ENCODE measurements at regions not wholly inside any gene's neighbourhood (a gene's known extent, or its start where the extent isn't known, plus 50 kb on each side); places are given as distances from the start of the nearest gene placed in this dataset.

DNA sequence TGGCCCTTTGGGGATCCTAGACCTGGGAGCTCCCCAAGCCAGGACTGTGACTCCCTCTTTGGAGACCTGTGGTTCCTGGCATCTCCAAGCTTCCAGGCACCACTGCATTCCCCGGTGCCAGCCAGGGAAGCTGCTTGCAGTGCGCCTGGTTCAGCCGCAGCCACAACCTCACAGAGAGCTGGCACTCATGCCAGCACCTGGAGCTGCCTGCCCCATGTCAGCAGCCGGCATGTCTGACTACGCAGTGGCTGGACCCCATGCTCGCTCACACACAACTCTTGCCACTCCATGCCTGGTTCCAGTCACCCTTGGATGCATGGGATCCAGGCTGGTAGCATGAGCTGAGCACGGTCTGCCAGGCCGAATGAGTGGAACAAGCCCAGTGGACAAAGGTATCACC is 426.6 kb downstream of the LRRIQ3 start:
- Histone ChIP-seq H3K79me2 (ENCODE audit: control insufficient read depth, insufficient read depth, low read length, poor library complexity) (no peaks in the 10 kb centered on the region), H3K9me3 (ENCODE audit: insufficient read depth, low read depth, low read length) (peaks cover 3% of the 10 kb centered on the region), H3K14ac (ENCODE audit: low read length) (no peak overlapping the region), H3K79me1 (ENCODE audit: low read length) (no peaks in the 10 kb centered on the region), H3K36me3 (ENCODE audit: control insufficient read depth in 1 of 2, insufficient read depth in 2 of 2, low read length in 2 of 2) (no peaks in the 10 kb centered on the region), H2AFZ (ENCODE audit: insufficient read depth, low read length, poor library complexity) (no peak overlapping the region), H2AK5ac (ENCODE audit: low read length) (no peak overlapping the region), H2BK5ac (ENCODE audit: low read depth, low read length, poor library complexity) (no peak overlapping the region), H3K4ac (ENCODE audit: low read depth, low read length) (no peak overlapping the region), H4K91ac (ENCODE audit: low read depth, low read length) (no peak overlapping the region), H3K23ac (ENCODE audit: low read length) (no peak overlapping the region), H3K27me3 (ENCODE audit: insufficient read depth, low read length) (no peaks in the 10 kb centered on the region), H4K12ac (ENCODE audit: low read depth, low read length) (no peak overlapping the region), H3K4me3 (ENCODE audit: low read depth, low read length) (no peak overlapping the region), H3K18ac (ENCODE audit: low read length) (no peak overlapping the region), H2BK120ac (ENCODE audit: insufficient read depth, low read length, poor library complexity) (no peak overlapping the region), H3K4me1 (ENCODE audit: control insufficient read depth in 1 of 2, insufficient read depth in 2 of 2, low read length in 2 of 2) (no peaks in the 10 kb centered on the region), H3K9ac (ENCODE audit: low read length) (no peak overlapping the region), H2BK12ac (ENCODE audit: low read length) (no peak overlapping the region), H4K8ac (ENCODE audit: low read depth, low read length) (no peak overlapping the region), H3K4me2 (ENCODE audit: low read length) (no peak overlapping the region), H3K27ac (ENCODE audit: low read depth, low read length) (no peak overlapping the region)
- DNase-seq: no peak
- no CpG with 5 or more reads among the region's 8 CpGs for WGBS (ENCODE audit: extremely low coverage, insufficient coverage, insufficient read length)

DNA sequence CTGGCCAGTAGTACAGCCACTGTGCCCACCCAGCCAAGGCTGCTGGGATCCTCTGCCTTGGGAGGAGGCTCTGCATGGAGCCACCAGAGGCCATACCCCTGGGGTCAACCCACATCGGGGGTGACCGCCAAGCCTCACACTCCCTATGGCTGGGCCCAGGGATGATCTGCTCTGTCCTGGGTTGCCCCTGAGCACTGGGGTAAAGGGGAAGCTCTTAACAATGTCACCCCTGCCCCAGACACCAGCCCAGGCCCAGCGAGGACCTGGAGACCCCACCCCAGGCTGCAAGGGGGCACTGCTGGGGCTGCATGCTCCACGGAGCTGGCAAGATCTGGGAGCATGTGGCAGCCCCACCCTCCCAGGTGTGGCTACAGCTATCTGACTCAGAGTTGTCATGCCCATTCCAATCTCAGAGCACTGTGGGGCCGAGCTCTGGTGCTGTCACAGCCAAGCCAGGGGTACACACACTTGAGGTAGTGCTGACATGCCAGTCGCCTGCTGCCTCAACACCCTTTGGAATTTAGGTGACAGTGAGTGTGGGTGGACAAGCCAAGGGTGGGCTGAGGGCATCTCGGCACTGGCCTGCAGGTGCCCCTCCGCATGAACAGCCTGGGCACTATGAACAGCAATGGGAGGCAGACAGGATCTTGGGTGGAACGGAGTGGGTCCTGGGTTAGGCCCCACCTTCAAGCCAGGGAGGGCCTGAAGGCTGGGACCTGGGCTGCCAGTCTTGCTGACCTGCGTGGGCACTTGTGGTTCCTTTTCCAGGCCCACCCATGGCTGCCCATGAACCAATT is 427.7 kb downstream of the LRRIQ3 start:
- H4K12ac ChIP-seq (ENCODE audit: low read depth, low read length): no peak overlapping the region
- H2BK12ac ChIP-seq (ENCODE audit: low read length): no peak overlapping the region
- H3K27me3 ChIP-seq (ENCODE audit: insufficient read depth, low read length): no peaks in the 10 kb centered on the region
- H3K79me2 ChIP-seq (ENCODE audit: control insufficient read depth, insufficient read depth, low read length, poor library complexity): no peaks in the 10 kb centered on the region
- no peak overlapping the region for H4K91ac ChIP-seq (ENCODE audit: low read depth, low read length)
- H3K23ac ChIP-seq (ENCODE audit: low read length): no peak overlapping the region
- H3K27ac ChIP-seq (ENCODE audit: low read depth, low read length): no peak overlapping the region
- no peaks in the 10 kb centered on the region for H3K4me1 ChIP-seq (ENCODE audit: control insufficient read depth in 1 of 2, insufficient read depth in 2 of 2, low read length in 2 of 2)
- no peak overlapping the region for H4K8ac ChIP-seq (ENCODE audit: low read depth, low read length)
- H2AK5ac ChIP-seq (ENCODE audit: low read length): no peak overlapping the region
- DNase-seq: no peak
- no peak overlapping the region for H3K4me3 ChIP-seq (ENCODE audit: low read depth, low read length)
- no peak overlapping the region for H2BK120ac ChIP-seq (ENCODE audit: insufficient read depth, low read length, poor library complexity)
- no peak overlapping the region for H3K18ac ChIP-seq (ENCODE audit: low read length)
- no peak overlapping the region for H3K4ac ChIP-seq (ENCODE audit: low read depth, low read length)
- no peak overlapping the region for H3K14ac ChIP-seq (ENCODE audit: low read length)
- H3K36me3 ChIP-seq (ENCODE audit: control insufficient read depth in 1 of 2, insufficient read depth in 2 of 2, low read length in 2 of 2): no peaks in the 10 kb centered on the region
- H3K9ac ChIP-seq (ENCODE audit: low read length): no peak overlapping the region
- no CpG with 5 or more reads among the region's 10 CpGs for WGBS (ENCODE audit: extremely low coverage, insufficient coverage, insufficient read length)
- no peak overlapping the region for H3K4me2 ChIP-seq (ENCODE audit: low read length)
- peaks cover 3% of the 10 kb centered on the region for H3K9me3 ChIP-seq (ENCODE audit: insufficient read depth, low read depth, low read length)
- H3K79me1 ChIP-seq (ENCODE audit: low read length): no peaks in the 10 kb centered on the region
- H2BK5ac ChIP-seq (ENCODE audit: low read depth, low read length, poor library complexity): no peak overlapping the region
- no peak overlapping the region for H2AFZ ChIP-seq (ENCODE audit: insufficient read depth, low read length, poor library complexity)

DNA sequence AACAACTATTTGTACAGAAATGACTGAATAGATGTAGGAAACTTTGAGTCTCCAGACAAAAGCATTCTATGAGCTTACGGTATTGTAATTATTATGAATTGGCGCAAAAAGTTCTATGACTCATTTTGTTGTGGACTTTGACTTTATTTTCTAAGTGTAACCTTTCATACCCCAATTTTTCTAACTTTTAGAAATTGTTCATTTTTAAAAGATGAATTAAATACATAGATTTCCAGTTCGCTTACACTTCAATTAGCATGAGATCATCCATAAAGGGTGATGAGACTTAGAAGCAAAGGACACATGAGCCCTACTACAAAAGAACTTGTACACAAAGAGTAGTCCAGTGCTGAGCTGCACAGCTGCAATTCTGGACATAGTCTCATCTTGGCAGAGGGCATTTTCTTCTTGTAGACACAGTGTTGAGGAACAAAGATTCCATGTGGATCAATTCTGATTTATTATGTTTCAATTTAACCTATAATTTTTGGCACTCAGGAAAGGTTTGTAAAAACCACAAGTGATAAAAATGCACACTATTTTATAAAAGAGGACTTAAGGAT is 431.1 kb downstream of the LRRIQ3 start:
- H3K27me3 ChIP-seq (ENCODE audit: insufficient read depth, low read length): no peaks in the 10 kb centered on the region
- peaks cover 3% of the 10 kb centered on the region for H3K9me3 ChIP-seq (ENCODE audit: insufficient read depth, low read depth, low read length)
- no peak overlapping the region for H3K4me3 ChIP-seq (ENCODE audit: low read depth, low read length)
- no CpG with 5 or more reads among the region's 3 CpGs for WGBS (ENCODE audit: extremely low coverage, insufficient coverage, insufficient read length)
- H2AFZ ChIP-seq (ENCODE audit: insufficient read depth, low read length, poor library complexity): no peak overlapping the region
- no peaks in the 10 kb centered on the region for H3K79me1 ChIP-seq (ENCODE audit: low read length)
- no peaks in the 10 kb centered on the region for H3K36me3 ChIP-seq (ENCODE audit: control insufficient read depth in 1 of 2, insufficient read depth in 2 of 2, low read length in 2 of 2)
- no peak overlapping the region for H3K9ac ChIP-seq (ENCODE audit: low read length)
- no peak overlapping the region for H3K18ac ChIP-seq (ENCODE audit: low read length)
- H2BK120ac ChIP-seq (ENCODE audit: insufficient read depth, low read length, poor library complexity): no peak overlapping the region
- H2BK5ac ChIP-seq (ENCODE audit: low read depth, low read length, poor library complexity): no peak overlapping the region
- H3K4ac ChIP-seq (ENCODE audit: low read depth, low read length): no peak overlapping the region
- no peak overlapping the region for H3K4me2 ChIP-seq (ENCODE audit: low read length)
- no peak overlapping the region for H2AK5ac ChIP-seq (ENCODE audit: low read length)
- H3K4me1 ChIP-seq (ENCODE audit: control insufficient read depth in 1 of 2, insufficient read depth in 2 of 2, low read length in 2 of 2): no peaks in the 10 kb centered on the region
- no peak overlapping the region for H4K12ac ChIP-seq (ENCODE audit: low read depth, low read length)
- no peak overlapping the region for H4K91ac ChIP-seq (ENCODE audit: low read depth, low read length)
- no peak overlapping the region for H2BK12ac ChIP-seq (ENCODE audit: low read length)
- no peaks in the 10 kb centered on the region for H3K79me2 ChIP-seq (ENCODE audit: control insufficient read depth, insufficient read depth, low read length, poor library complexity)
- no peak for DNase-seq
- H3K14ac ChIP-seq (ENCODE audit: low read length): no peak overlapping the region
- H3K27ac ChIP-seq (ENCODE audit: low read depth, low read length): no peak overlapping the region
- H3K23ac ChIP-seq (ENCODE audit: low read length): no peak overlapping the region
- H4K8ac ChIP-seq (ENCODE audit: low read depth, low read length): no peak overlapping the region

DNA sequence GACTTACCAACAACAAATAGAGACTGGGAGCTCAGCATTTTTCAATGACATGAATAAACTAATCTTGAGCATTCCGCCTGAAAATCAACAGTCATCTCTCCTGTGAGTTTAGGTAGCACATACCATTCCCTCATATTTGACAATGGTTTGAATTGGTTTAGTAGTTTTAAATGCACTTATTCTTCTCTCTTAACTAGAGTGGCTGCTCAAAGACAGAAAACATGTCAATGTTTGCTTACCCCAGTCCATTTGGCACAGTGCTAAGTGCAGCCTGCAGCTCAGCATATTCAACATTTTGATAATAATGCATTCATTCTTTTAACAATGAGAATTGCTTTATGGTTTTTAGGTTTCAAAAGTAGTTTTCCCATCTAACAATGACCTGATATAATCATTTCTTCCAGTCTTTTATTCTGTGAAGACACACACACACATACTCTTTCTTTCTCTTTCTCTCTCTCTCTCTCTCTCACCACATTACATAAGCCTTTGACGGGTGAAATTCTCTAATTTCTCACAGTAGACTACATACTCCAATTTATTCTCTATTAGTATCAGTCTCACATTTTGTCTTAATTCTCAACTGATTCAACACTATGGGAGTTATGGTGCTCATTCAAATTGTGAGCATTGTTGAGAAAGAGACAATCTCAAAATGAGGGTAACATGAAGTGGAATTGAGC is 432.3 kb downstream of the LRRIQ3 start:
- H3K4ac ChIP-seq (ENCODE audit: low read depth, low read length): no peak overlapping the region
- H2BK120ac ChIP-seq (ENCODE audit: insufficient read depth, low read length, poor library complexity): no peak overlapping the region
- H2AK5ac ChIP-seq (ENCODE audit: low read length): no peak overlapping the region
- H3K4me1 ChIP-seq (ENCODE audit: control insufficient read depth in 1 of 2, insufficient read depth in 2 of 2, low read length in 2 of 2): no peaks in the 10 kb centered on the region
- H3K36me3 ChIP-seq (ENCODE audit: control insufficient read depth in 1 of 2, insufficient read depth in 2 of 2, low read length in 2 of 2): no peaks in the 10 kb centered on the region
- no peak overlapping the region for H3K4me2 ChIP-seq (ENCODE audit: low read length)
- no peak overlapping the region for H2AFZ ChIP-seq (ENCODE audit: insufficient read depth, low read length, poor library complexity)
- H3K9me3 ChIP-seq (ENCODE audit: insufficient read depth, low read depth, low read length): peaks cover 3% of the 10 kb centered on the region
- no peak overlapping the region for H3K9ac ChIP-seq (ENCODE audit: low read length)
- H3K23ac ChIP-seq (ENCODE audit: low read length): no peak overlapping the region
- no peak overlapping the region for H3K18ac ChIP-seq (ENCODE audit: low read length)
- H3K27me3 ChIP-seq (ENCODE audit: insufficient read depth, low read length): no peaks in the 10 kb centered on the region
- no CpG with 5 or more reads among the region's 2 CpGs for WGBS (ENCODE audit: extremely low coverage, insufficient coverage, insufficient read length)
- no peak overlapping the region for H3K4me3 ChIP-seq (ENCODE audit: low read depth, low read length)
- no peak overlapping the region for H4K8ac ChIP-seq (ENCODE audit: low read depth, low read length)
- H4K91ac ChIP-seq (ENCODE audit: low read depth, low read length): no peak overlapping the region
- H4K12ac ChIP-seq (ENCODE audit: low read depth, low read length): no peak overlapping the region
- H2BK12ac ChIP-seq (ENCODE audit: low read length): no peak overlapping the region
- no peak overlapping the region for H2BK5ac ChIP-seq (ENCODE audit: low read depth, low read length, poor library complexity)
- no peaks in the 10 kb centered on the region for H3K79me1 ChIP-seq (ENCODE audit: low read length)
- no peak overlapping the region for H3K27ac ChIP-seq (ENCODE audit: low read depth, low read length)
- no peak for DNase-seq
- no peaks in the 10 kb centered on the region for H3K79me2 ChIP-seq (ENCODE audit: control insufficient read depth, insufficient read depth, low read length, poor library complexity)
- H3K14ac ChIP-seq (ENCODE audit: low read length): no peak overlapping the region
